ENCODE measurements at regions not wholly inside any gene's neighbourhood (a gene's known extent, or its start where the extent isn't known, plus 50 kb on each side); places are given as distances from the start of the nearest gene placed in this dataset.

- H3K4me1 Mint-ChIP-seq (ENCODE audit: low read depth) = no peaks in the 10 kb centered on the region
- H3K4me3 Mint-ChIP-seq = no peak overlapping the region
- H3K27me3 Mint-ChIP-seq (ENCODE audit: low read depth) = no peaks in the 10 kb centered on the region
- no peak for DNase-seq
- H3K9me3 Mint-ChIP-seq = peaks cover 4 to 5% of the 10 kb centered on the region in 2 donors
- H3K36me3 Mint-ChIP-seq (ENCODE audit: insufficient read depth in 2 of 2) = peaks cover 0 to 1% of the 10 kb centered on the region in 2 donors
- no peak overlapping the region for H3K27ac Mint-ChIP-seq
- ATAC-seq (replicated peaks in 1 of 2) = no peak
These were observed 641.9 kb downstream of the NLGN4X start for GRCh38 chrX:5586726-5587125.

GRCh38 chrX:5575407-5575806 is 653.3 kb downstream of the NLGN4X start:
- H3K36me3 Mint-ChIP-seq (ENCODE audit: insufficient read depth in 2 of 2) = no peaks in the 10 kb centered on the region
- H3K27ac Mint-ChIP-seq = no peak overlapping the region
- no peaks in the 10 kb centered on the region for H3K27me3 Mint-ChIP-seq (ENCODE audit: low read depth)
- H3K4me3 Mint-ChIP-seq = no peak overlapping the region
- H3K9me3 Mint-ChIP-seq = peaks cover 0 to 2% of the 10 kb centered on the region in 2 donors
- ATAC-seq (replicated peaks in 1 of 2) (no peak), DNase-seq (no peak)
- no peaks in the 10 kb centered on the region for H3K4me1 Mint-ChIP-seq (ENCODE audit: low read depth)

- peaks cover 0 to 2% of the 10 kb centered on the region in 2 donors for H3K9me3 Mint-ChIP-seq
- H3K27me3 Mint-ChIP-seq (ENCODE audit: low read depth) = no peaks in the 10 kb centered on the region
- no peak overlapping the region for H3K27ac Mint-ChIP-seq
- ATAC-seq (replicated peaks in 1 of 2) (no peak), DNase-seq (no peak)
- no peaks in the 10 kb centered on the region for H3K4me1 Mint-ChIP-seq (ENCODE audit: low read depth)
- no peaks in the 10 kb centered on the region for H3K36me3 Mint-ChIP-seq (ENCODE audit: insufficient read depth in 2 of 2)
- no peak overlapping the region for H3K4me3 Mint-ChIP-seq
These were observed 659.7 kb downstream of the NLGN4X start for GRCh38 chrX:5568934-5569333.

GRCh38 chrX:5559386-5559785 is 669.3 kb downstream of the NLGN4X start:
- no peaks in the 10 kb centered on the region for H3K27me3 Mint-ChIP-seq (ENCODE audit: low read depth)

GRCh38 chrX:5549512-5549911 is 679.2 kb downstream of the NLGN4X start:
- ATAC-seq (replicated peaks in 1 of 2) (no peak), DNase-seq (no peak)
- Mint-ChIP-seq H3K4me1 (ENCODE audit: low read depth) (no peaks in the 10 kb centered on the region), H3K27me3 (ENCODE audit: low read depth) (no peaks in the 10 kb centered on the region), H3K4me3 (no peak overlapping the region), H3K36me3 (ENCODE audit: insufficient read depth in 2 of 2) (peaks cover 0 to 2% of the 10 kb centered on the region in 2 donors), H3K9me3 (peaks cover 14 to 18% of the 10 kb centered on the region in 2 donors), H3K27ac (no peak overlapping the region)

More at GRCh38 chrX:5559386-5559785, 669.3 kb downstream of the NLGN4X start:
- Mint-ChIP-seq H3K9me3 (peaks cover 4 to 12% of the 10 kb centered on the region in 2 donors), H3K27ac (no peak overlapping the region), H3K4me1 (ENCODE audit: low read depth) (no peaks in the 10 kb centered on the region), H3K36me3 (ENCODE audit: insufficient read depth in 2 of 2) (no peaks in the 10 kb centered on the region), H3K4me3 (no peak overlapping the region)
- DNase-seq (no peak), ATAC-seq (replicated peaks in 1 of 2) (no peak)

- no peak for ATAC-seq (replicated peaks in 1 of 2)
- Mint-ChIP-seq H3K36me3 (ENCODE audit: insufficient read depth in 2 of 2) (no peaks in the 10 kb centered on the region), H3K4me3 (no peak overlapping the region), H3K27ac (no peak overlapping the region), H3K4me1 (ENCODE audit: low read depth) (no peaks in the 10 kb centered on the region), H3K27me3 (ENCODE audit: low read depth) (no peaks in the 10 kb centered on the region), H3K9me3 (peaks cover 8 to 10% of the 10 kb centered on the region in 2 donors)
- DNase-seq = no peak
These were observed 691.6 kb downstream of the NLGN4X start for GRCh38 chrX:5537098-5537497.

GRCh38 chrX:5536261-5536660 is 692.4 kb downstream of the NLGN4X start:
- H3K27ac Mint-ChIP-seq = no peak overlapping the region
- no peak overlapping the region for H3K4me3 Mint-ChIP-seq
- H3K4me1 Mint-ChIP-seq (ENCODE audit: low read depth) = no peaks in the 10 kb centered on the region
- DNase-seq = no peak
- no peak for ATAC-seq (replicated peaks in 1 of 2)
- H3K27me3 Mint-ChIP-seq (ENCODE audit: low read depth) = no peaks in the 10 kb centered on the region
- H3K9me3 Mint-ChIP-seq = peaks cover 10 to 11% of the 10 kb centered on the region in 2 donors
- no peaks in the 10 kb centered on the region for H3K36me3 Mint-ChIP-seq (ENCODE audit: insufficient read depth in 2 of 2)

- no peak overlapping the region for H3K4me3 Mint-ChIP-seq
- no peaks in the 10 kb centered on the region for H3K27me3 Mint-ChIP-seq (ENCODE audit: low read depth)
- no peak for ATAC-seq (replicated peaks in 1 of 2)
- H3K27ac Mint-ChIP-seq = no peak overlapping the region
- H3K9me3 Mint-ChIP-seq = peaks cover 7 to 16% of the 10 kb centered on the region in 2 donors
- DNase-seq = no peak
- peaks cover 0 to 2% of the 10 kb centered on the region in 2 donors for H3K36me3 Mint-ChIP-seq (ENCODE audit: insufficient read depth in 2 of 2)
- no peaks in the 10 kb centered on the region for H3K4me1 Mint-ChIP-seq (ENCODE audit: low read depth)
These were observed 700.6 kb downstream of the NLGN4X start for GRCh38 chrX:5528057-5528456.

- peaks cover 0 to 16% of the 10 kb centered on the region in 2 donors for H3K9me3 Mint-ChIP-seq
- H3K4me1 Mint-ChIP-seq (ENCODE audit: low read depth) = no peaks in the 10 kb centered on the region
- ATAC-seq (replicated peaks in 1 of 2) (no peak), DNase-seq (no peak)
- no peak overlapping the region for H3K4me3 Mint-ChIP-seq
- H3K27ac Mint-ChIP-seq = no peak overlapping the region
- peaks cover 0 to 2% of the 10 kb centered on the region in 2 donors for H3K36me3 Mint-ChIP-seq (ENCODE audit: insufficient read depth in 2 of 2)
- no peaks in the 10 kb centered on the region for H3K27me3 Mint-ChIP-seq (ENCODE audit: low read depth)
These were observed 702.5 kb downstream of the NLGN4X start for GRCh38 chrX:5526191-5526590.

- ATAC-seq (replicated peaks in 1 of 2) (no peak), DNase-seq (no peak)
- Mint-ChIP-seq H3K27ac (no peak overlapping the region), H3K9me3 (peaks cover 11 to 15% of the 10 kb centered on the region in 2 donors), H3K27me3 (ENCODE audit: low read depth) (no peaks in the 10 kb centered on the region), H3K4me3 (no peak overlapping the region), H3K36me3 (ENCODE audit: insufficient read depth in 2 of 2) (no peaks in the 10 kb centered on the region), H3K4me1 (ENCODE audit: low read depth) (no peaks in the 10 kb centered on the region)
These were observed 737.7 kb downstream of the NLGN4X start for GRCh38 chrX:5490786-5491563.

GRCh38 chrX:5474282-5474681 is 754.4 kb downstream of the NLGN4X start:
- no peaks in the 10 kb centered on the region for H3K27me3 Mint-ChIP-seq (ENCODE audit: low read depth)
- peaks cover 5 to 9% of the 10 kb centered on the region in 2 donors for H3K9me3 Mint-ChIP-seq
- H3K4me3 Mint-ChIP-seq = no peak overlapping the region

GRCh38 chrX:5458300-5458842 is 770.3 kb downstream of the NLGN4X start:
- H3K9me3 Mint-ChIP-seq = peaks cover 2 to 11% of the 10 kb centered on the region in 2 donors

More at GRCh38 chrX:5474282-5474681, 754.4 kb downstream of the NLGN4X start:
- Mint-ChIP-seq H3K4me1 (ENCODE audit: low read depth) (no peaks in the 10 kb centered on the region), H3K27ac (no peak overlapping the region), H3K36me3 (ENCODE audit: insufficient read depth in 2 of 2) (peaks cover 1 to 3% of the 10 kb centered on the region in 2 donors)
- no peak for DNase-seq
- no peak for ATAC-seq (replicated peaks in 1 of 2)

GRCh38 chrX:5449323-5449722 is 779.3 kb downstream of the NLGN4X start:
- Mint-ChIP-seq H3K36me3 (ENCODE audit: insufficient read depth in 2 of 2) (no peaks in the 10 kb centered on the region), H3K4me3 (no peak overlapping the region), H3K27me3 (ENCODE audit: low read depth) (no peaks in the 10 kb centered on the region), H3K27ac (no peak overlapping the region), H3K4me1 (ENCODE audit: low read depth) (no peaks in the 10 kb centered on the region), H3K9me3 (no peaks in the 10 kb centered on the region)
- DNase-seq (no peak), ATAC-seq (replicated peaks in 1 of 2) (no peak)

More at GRCh38 chrX:5458300-5458842, 770.3 kb downstream of the NLGN4X start:
- Mint-ChIP-seq H3K4me1 (ENCODE audit: low read depth) (no peaks in the 10 kb centered on the region), H3K27ac (no peak overlapping the region), H3K4me3 (no peak overlapping the region), H3K36me3 (ENCODE audit: insufficient read depth in 2 of 2) (no peaks in the 10 kb centered on the region), H3K27me3 (ENCODE audit: low read depth) (no peaks in the 10 kb centered on the region)
- ATAC-seq (replicated peaks in 1 of 2) = no peak
- DNase-seq = no peak
